C4-2B (cell line): ENCODE measurements at regions not wholly inside any gene's neighbourhood (a gene's known extent, or its start where the extent isn't known, plus 50 kb on each side); places are given as distances from the start of the nearest gene placed in this dataset.

Source experiments
- ZFX ChIP-seq: fragments of 450-650 bp; IDR thresholded peaks from 2 replicates; pipeline ENCODE4 v1.6.1; 2017
- TF ChIP-seq, protein P1 (sequence below): fragments of 450-650 bp; conservative IDR thresholded peaks from 2 replicates; pipeline ENCODE4 v1.5.1; 2017; ENCODE audit warnings: mild to moderate bottlenecking

DNA sequence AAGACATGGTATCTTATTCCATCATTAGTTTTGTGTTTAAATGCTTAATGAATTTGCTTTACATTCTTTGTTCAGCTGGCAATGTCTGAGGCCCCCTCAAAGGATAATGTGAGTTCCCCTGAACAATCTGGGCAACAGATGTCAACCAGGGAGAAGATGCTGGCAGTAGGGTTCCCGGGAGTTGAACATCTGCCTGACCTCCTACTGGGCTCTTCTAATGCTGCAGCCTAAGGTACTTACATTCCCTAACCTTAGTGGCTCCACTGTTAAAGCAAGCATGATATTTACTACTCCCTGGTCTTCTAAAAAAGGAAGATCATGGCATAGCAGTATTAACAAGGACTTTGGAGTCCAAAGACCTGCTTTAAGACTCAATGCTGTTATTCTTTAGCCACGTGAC lies 574.9 kb upstream of the NR5A2 start:
- TF ChIP-seq, protein P1, sequence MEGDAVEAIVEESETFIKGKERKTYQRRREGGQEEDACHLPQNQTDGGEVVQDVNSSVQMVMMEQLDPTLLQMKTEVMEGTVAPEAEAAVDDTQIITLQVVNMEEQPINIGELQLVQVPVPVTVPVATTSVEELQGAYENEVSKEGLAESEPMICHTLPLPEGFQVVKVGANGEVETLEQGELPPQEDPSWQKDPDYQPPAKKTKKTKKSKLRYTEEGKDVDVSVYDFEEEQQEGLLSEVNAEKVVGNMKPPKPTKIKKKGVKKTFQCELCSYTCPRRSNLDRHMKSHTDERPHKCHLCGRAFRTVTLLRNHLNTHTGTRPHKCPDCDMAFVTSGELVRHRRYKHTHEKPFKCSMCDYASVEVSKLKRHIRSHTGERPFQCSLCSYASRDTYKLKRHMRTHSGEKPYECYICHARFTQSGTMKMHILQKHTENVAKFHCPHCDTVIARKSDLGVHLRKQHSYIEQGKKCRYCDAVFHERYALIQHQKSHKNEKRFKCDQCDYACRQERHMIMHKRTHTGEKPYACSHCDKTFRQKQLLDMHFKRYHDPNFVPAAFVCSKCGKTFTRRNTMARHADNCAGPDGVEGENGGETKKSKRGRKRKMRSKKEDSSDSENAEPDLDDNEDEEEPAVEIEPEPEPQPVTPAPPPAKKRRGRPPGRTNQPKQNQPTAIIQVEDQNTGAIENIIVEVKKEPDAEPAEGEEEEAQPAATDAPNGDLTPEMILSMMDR = no peak
- TF ChIP-seq ZFX = no peak
